ENCODE measurements at regions not wholly inside any gene's neighbourhood (a gene's known extent, or its start where the extent isn't known, plus 50 kb on each side); places are given as distances from the start of the nearest gene placed in this dataset.

GRCh38 chr5:58151414-58151813 lies 308.5 kb downstream of the PLK2 start:
- no peak for TF ChIP-seq CTCF (IDR thresholded peaks at IDR 0.05; ENCODE audit: low read depth, low read length, poor library complexity, severe bottlenecking)
- TF ChIP-seq EZH2phosphoT487 (IDR thresholded peaks at IDR 0.05; ENCODE audit: borderline replicate concordance, low read length): no peak

Data from DOHH2 (cell line).